Activated T-cell treated with anti-CD3 and anti-CD28 coated beads for 48 hours (primary cell): ENCODE measurements at regions not wholly inside any gene's neighbourhood (a gene's known extent, or its start where the extent isn't known, plus 50 kb on each side); places are given as distances from the start of the nearest gene placed in this dataset.
"Not testable (repeated sequence)": the region's sequence is repeated elsewhere in the genome, so short reads cannot be mapped to it uniquely, and the experiment has no call there.

Source experiments
- DNase-seq: peaks from one replicate; pipeline ENCODE4 v3.0.0-alpha.2; 2020; ENCODE audit warnings: low read depth

DNA sequence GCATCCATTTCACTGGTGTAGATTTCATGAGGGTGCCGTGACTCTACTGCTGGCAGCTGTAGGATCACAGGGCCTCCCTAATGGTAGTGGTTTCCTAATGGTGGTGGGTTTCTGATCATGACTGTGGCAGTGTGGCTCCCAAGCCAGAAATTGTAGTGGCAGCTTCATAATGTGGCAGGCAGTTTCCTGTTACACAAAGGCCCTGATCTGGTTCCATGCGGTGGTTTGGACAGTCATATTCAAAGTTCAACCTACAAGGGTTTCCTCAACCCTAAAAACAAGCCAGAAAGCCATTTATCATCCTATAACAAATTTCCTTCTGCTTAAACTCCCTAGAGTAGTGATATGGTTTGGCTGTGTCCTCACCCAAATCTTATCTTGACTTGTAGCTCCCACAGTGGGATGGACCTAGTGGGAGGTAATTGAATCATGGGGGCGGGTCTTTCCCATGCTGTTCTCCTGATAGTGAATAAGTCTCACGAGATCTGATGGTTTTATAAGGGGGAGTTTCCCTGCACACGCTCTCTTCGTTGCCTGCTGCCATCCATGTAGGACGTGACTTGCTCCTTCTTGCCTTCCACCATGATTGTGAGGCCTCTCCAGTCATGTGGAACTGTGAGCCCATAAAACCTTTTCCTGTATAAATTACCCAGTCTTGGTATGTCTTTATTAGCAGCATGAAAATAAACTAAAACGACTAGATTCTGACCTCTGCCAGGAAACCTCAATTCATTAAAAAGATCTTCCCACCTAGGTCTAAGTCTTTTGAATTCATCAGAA, 257.1 kb downstream of the EFCAB11 start:
- no peak for DNase-seq

- DNase-seq = no peak
Observed at GRCh38 chr14:89695846-89696245, 258.7 kb downstream of the EFCAB11 start.

DNA sequence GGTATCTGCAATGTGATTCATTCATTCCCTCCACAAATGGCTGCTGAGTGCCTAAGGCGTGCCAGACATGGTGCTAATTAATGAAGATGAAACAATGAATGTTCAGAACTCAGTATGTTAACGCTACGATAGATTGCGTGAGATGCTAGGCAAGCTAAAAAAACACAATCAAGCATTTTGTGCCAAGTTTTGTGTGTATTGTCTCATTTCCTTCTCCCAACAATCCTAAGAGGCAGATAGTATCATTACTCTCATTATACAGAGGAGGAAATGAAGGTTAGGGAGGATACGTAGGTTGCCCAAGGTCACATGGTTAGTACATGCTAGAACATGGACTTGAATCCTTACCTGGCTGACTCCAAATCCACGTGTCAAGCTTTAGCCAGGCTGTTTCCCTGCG, 264.4 kb downstream of the EFCAB11 start:
- no peak for DNase-seq

DNA sequence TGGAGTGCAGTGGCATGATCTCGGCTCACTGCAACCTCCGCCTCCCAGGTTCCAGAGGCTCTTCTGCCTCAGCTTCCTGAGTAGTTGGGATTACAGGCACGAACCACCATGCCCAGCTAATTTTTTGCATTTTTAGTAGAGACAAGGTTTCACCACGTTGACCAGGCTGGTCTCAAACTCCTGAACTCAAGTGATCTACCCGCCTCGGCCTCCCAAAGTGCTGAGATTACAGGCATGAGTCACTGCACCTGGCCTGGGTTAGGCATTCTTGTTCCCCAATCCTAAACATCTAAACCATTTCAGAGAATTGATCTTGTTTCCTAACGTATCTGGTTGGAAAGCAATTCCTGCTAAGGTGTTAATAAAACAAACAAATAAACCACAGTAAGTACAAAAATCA, 264.8 kb downstream of the EFCAB11 start:
- DNase-seq = not testable (repeated sequence)

DNA sequence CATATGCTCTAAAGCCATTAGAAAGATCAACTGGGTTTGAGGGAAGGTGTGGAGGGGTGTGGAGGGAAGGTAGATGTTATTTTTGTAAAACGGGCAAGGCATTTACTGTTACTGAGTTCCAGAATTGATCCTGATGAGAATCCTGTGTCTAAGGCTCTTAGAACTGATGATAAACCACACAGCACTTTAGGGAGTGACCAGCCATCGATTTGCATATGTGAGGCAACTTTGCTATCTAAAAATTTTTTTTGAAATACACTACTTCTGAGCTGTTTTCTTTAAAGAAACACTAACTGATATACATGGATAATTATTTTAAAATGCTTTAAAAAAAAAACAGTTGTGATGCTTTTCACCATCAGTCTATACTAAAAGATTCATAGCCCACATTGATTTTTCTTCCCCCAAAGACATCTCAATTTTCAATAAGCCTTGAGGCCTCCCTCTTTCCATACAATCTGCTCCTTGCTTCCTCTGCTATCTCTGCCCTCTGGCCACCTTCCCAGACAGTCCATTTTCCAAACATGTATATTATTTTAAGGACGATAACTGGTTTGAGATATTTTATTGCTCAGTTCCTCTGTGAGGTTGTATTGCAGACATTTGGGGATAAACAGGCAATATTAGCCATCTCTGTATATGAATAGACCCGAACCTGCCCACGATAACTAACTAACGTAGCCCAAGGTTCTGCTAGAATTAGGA, 265.9 kb downstream of the EFCAB11 start:
- DNase-seq = no peak

- DNase-seq = not testable (repeated sequence)
Observed at GRCh38 chr14:89687129-89687528, 267.4 kb downstream of the EFCAB11 start.

GRCh38 chr14:89684139-89684538, 267.1 kb upstream of the FOXN3 start:
- DNase-seq = no peak

GRCh38 chr14:89681086-89682018, 264.3 kb upstream of the FOXN3 start:
- DNase-seq = peak; percentile 52

DNA sequence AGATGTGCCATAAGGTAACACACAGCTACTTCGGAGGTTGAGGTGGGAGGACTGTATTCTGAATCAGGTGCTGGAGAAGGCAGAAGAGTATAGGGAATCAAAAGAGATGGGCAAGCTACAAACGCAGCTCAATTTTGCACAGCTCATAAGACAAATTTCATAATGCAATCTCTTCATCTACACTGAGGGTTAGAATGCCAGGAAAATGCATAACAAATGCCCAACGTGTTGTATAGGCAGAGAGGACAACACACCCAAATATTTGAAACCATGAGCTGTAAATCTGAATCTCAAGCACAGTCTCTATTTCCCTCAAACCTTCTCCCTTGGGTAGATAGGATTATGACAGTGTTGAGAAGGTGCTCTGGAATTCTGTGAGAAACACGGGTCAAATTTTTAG, 263.1 kb upstream of the FOXN3 start:
- DNase-seq = no peak

DNA sequence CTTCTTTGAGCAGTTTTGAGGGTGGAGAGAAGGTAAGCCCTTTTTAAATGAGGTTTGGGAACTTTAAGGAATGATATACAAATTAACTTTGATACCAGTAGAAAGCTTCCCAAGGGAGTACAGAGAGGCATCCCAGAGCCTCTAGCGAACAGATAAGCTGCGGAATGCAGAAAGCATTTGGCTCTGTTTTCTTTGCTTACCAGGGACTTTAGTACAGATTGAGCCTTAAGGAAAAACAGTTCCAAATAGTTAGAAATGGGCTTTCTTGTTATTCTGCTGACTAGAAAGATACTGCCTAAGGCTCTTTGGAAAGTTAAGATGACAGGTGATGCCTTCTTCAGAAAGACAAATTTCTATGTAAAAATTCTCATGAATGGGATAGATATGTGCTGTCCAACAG, 261.7 kb upstream of the FOXN3 start:
- no peak for DNase-seq

GRCh38 chr14:89675590-89675989, 258.6 kb upstream of the FOXN3 start:
- no peak for DNase-seq

DNA sequence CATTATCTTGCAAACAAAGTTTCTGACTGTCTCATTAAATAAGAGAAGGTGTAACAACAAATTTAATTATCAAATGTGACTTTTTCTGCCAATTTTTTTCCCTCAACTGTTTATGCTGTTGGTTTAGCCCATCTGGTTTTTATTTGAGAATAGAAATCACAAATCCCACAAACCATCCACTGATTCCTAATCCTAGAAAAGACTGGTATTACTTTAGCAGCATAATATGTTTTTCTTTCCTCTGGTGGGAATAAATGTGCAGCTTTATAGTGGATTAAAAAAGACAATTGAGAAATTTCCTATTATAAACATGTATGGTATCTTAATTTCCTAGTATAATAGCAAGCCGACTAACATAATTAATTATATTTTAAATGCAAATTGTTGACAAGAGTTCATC, 257.9 kb upstream of the FOXN3 start:
- no peak for DNase-seq

DNA sequence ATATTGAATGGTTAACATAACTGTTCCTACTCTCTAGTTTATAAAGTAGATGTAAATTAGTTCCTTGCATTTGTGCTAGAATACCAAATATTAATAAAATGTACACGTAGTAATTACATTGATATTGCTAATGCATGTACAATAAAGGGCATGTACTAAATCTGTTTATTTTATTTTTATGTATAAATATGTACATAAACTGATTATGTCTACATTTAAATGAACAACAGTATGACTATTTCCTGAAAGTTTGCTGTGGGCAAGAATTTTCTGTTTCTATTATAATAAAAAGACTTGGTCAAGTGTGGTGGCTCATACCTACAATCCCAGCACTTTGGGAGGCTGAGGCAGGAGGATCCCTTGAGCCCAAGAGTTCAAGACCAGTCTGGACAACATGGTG, 257.2 kb upstream of the FOXN3 start:
- DNase-seq = no peak

DNA sequence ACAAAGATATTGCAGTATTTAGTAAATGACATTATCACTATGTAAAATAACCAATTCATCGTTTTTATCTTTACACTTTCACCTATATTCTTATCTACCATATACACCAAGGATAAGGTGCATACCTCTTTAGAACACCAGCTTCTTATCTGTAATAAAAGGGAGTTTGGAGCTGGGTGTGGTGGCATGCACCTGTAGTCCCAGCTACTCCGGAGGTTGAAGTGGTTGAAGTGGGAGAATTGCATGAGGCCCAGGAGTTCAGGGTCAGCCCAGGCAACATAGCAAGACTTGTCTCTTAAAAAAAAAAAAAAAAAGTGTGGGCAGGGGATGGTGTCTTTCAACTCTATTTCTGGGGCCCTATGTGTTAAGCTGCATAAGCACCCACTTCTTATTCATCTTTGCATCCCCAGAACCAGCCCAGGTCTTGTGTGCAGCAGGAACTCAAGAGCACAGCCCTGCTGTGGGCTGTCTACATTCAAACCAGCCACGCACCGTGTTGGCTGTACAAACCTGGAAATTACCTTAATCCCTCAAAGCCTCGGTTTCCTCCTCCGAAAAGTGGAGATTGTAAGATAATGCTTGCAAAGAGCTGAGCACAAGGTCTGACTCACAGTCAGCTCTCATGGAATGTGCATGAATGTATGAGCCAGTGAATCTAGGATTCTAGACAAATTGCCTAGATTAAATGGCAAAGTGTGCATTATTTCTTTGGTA, 256.6 kb upstream of the FOXN3 start:
- DNase-seq = no peak

GRCh38 chr14:89672636-89673511, 255.8 kb upstream of the FOXN3 start:
- DNase-seq = no peak

GRCh38 chr14:89669193-89669592, 252.2 kb upstream of the FOXN3 start:
- DNase-seq = peak; percentile 23

GRCh38 chr14:89667983-89668382, 250.9 kb upstream of the FOXN3 start:
- DNase-seq = no peak

- DNase-seq = not testable (repeated sequence)
Observed at GRCh38 chr14:89665300-89666081, 248.5 kb upstream of the FOXN3 start.

- DNase-seq = no peak
Observed at GRCh38 chr14:89661392-89661791, 244.4 kb upstream of the FOXN3 start.

DNA sequence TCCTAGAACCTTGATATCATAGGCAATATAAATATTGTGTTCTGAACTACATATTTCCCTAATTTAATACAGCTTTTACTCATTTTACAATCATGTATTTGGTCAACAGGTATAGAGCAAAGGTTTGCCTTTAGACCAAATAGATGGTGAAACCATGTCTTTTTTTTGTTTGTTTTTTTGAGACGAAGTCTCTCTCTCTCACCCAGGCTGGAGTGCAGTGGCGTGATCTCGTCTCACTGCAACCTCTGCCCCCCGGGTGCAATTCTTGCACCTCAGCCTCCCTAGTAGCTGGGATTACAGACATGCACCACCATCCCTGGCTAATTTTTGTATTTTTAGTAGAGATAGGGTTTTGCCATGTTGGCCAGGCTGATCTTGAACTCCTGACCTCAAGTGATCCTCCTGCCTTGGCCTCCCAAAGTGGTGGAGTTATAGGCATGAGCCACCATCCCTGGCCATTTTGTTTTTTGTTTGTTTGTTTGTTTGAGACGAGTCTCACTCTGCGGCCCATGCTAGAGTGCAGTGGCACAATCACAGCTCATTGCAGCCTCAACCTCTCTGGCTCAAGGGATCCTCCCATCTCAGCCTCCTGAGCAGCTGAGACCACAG, 243.7 kb upstream of the FOXN3 start:
- DNase-seq = not testable (repeated sequence)
